Psoas muscle (tissue), 7 donors: ENCODE measurements at regions not wholly inside any gene's neighbourhood (a gene's known extent, or its start where the extent isn't known, plus 50 kb on each side); places are given as distances from the start of the nearest gene placed in this dataset.

Experiments used
- ATAC-seq, 4 donors: fragments of 200-7000 bp; cut with Tn5 transposase; one replicate each; pipeline ENCODE4 v1.9.1; 2020; ENCODE audit warnings: moderate library complexity in 3 of 4, mild to moderate bottlenecking in 2 of 4
- DNase-seq, 2 donors: peaks; one replicate each; pipeline ENCODE4 v3.0.0-alpha.2; 2020
- H3K27ac ChIP-seq: fragments of 200-600 bp; one replicate; pipeline ENCODE4 v1.8.0; 2022
- H3K27me3 ChIP-seq, 3 donors: fragments of 200-600 bp in 1 of 3; one replicate each; pipeline versions ENCODE4 v1.6.1 to v1.8.0; 2013 to 2022; ENCODE audit warnings: low read length in 2 of 3, mild to moderate bottlenecking in 2 of 3, moderate library complexity in 1 of 3; ENCODE audit not compliant: insufficient read depth in 3 of 3
- H3K36me3 ChIP-seq, 2 donors: fragments of 200-600 bp in 1 of 2; one replicate each; pipeline versions ENCODE4 v1.6.1 to v1.8.0; 2013 to 2022; ENCODE audit warnings: low read depth in 1 of 2, mild to moderate bottlenecking in 1 of 2, moderate library complexity in 1 of 2; ENCODE audit not compliant: insufficient read depth in 1 of 2
- H3K4me1 ChIP-seq: fragments of 200-600 bp; one replicate; pipeline ENCODE4 v1.8.0; 2022
- H3K4me3 ChIP-seq: fragments of 200-600 bp; one replicate; pipeline ENCODE4 v1.8.0; 2022; ENCODE audit warnings: mild to moderate bottlenecking
- H3K9me3 ChIP-seq: fragments of 200-600 bp; one replicate; pipeline ENCODE4 v1.8.0; 2022
- WGBS, 3 donors: extraction: QIAGEN DNeasy Blood & Tissue Kit; methylation state at CpG; one replicate each; pipeline versions ENCODE4 v1.1.6 to v1.1.7; 2013; 5-methylcytosine and 5-hydroxymethylcytosine counted together
- intact Hi-C, 2 donors: fragments of 100-400 bp; cut with DNase I; formaldehyde crosslinking; loops; one replicate each; pipeline versions ENCODE4 v1.11.0 to v1.14.2; 2022
- TF ChIP-seq, protein P1 (sequence below): fragments of 200-600 bp; IDR thresholded peaks from one replicate; pipeline ENCODE4 v1.8.0; 2022; ENCODE audit warnings: antibody characterized with exemption
- donor health status: healthy with polysubstance abuse.
- donor health status: DM: no; HTN: no; CAD: no; lungs with moderate emphysema.
- donor health status: Bipolar disorder and iron deficiency.
- donor health status: healthy.
- donor health status: DM: yes; HTN: yes; CAD: no.
- donor health status: DM: no; HTN: no; CAD: no.
- donor health status: DM: yes; HTN: yes; CAD: no.

DNA sequence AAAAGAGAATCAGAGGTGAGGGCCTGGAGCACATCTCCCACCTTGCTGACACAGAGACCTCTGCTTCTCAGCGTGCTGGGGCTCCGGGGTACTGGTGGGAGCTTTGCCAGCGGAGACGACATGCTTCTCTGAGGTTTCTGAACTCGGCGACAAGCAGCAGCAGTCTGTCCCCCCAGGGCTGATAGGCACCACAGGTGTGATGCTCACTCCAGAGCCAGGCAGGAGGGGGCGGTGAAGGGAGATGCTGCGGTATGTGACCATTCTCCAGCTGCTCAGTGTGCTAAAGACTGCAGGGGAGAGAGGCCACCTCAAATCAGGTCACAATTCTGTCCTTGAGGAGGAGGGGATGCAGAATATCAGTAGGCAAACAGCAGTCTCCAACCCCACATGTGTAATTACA lies 219.9 kb downstream of the ALDH8A1 start:
- no peak for DNase-seq
- TF ChIP-seq, protein P1, sequence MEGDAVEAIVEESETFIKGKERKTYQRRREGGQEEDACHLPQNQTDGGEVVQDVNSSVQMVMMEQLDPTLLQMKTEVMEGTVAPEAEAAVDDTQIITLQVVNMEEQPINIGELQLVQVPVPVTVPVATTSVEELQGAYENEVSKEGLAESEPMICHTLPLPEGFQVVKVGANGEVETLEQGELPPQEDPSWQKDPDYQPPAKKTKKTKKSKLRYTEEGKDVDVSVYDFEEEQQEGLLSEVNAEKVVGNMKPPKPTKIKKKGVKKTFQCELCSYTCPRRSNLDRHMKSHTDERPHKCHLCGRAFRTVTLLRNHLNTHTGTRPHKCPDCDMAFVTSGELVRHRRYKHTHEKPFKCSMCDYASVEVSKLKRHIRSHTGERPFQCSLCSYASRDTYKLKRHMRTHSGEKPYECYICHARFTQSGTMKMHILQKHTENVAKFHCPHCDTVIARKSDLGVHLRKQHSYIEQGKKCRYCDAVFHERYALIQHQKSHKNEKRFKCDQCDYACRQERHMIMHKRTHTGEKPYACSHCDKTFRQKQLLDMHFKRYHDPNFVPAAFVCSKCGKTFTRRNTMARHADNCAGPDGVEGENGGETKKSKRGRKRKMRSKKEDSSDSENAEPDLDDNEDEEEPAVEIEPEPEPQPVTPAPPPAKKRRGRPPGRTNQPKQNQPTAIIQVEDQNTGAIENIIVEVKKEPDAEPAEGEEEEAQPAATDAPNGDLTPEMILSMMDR = no peak
- intact Hi-C loops = no loop called here
- Histone ChIP-seq H3K4me3 (no peak overlapping the region), H3K27me3 (no peaks in the 10 kb centered on the region), H3K9me3 (no peaks in the 10 kb centered on the region), H3K27ac (no peak overlapping the region), H3K36me3 (no peaks in the 10 kb centered on the region), H3K4me1 (no peaks in the 10 kb centered on the region)
- ATAC-seq = no peak
- 62 to 77% (median 65%) methylated on average over 8 of the region's 8 CpGs for WGBS, 3 donors

DNA sequence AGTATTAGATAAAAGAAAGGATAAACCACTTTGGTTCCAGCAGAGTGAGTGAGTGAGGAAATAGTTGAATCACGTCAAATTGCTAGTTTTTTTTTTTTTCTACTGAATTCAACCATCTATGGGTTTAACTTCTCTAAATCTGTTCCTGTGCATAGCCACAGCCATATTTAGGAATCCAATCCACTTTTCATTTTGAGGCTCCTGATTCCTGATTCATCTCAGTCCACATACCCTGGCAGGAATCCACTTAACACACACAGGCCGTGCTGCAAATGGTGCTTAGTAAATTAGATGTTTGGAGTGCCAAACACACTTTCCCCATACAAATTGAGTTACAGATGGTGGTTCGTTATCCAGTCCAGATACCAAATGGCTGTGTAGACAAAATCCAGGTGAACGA lies 220.3 kb downstream of the ALDH8A1 start:
- WGBS, 3 donors = 56 to 73% (median 56%) methylated on average over 4 of the region's 4 CpGs
- H3K4me3 ChIP-seq = no peak overlapping the region
- DNase-seq (no peak), ATAC-seq (no peak)
- intact Hi-C loops = no loop called here
- no peak overlapping the region for H3K27ac ChIP-seq
- H3K4me1 ChIP-seq = no peaks in the 10 kb centered on the region
- no peaks in the 10 kb centered on the region for H3K36me3 ChIP-seq
- H3K27me3 ChIP-seq = no peaks in the 10 kb centered on the region
- no peaks in the 10 kb centered on the region for H3K9me3 ChIP-seq
- TF ChIP-seq, protein P1 = no peak

DNA sequence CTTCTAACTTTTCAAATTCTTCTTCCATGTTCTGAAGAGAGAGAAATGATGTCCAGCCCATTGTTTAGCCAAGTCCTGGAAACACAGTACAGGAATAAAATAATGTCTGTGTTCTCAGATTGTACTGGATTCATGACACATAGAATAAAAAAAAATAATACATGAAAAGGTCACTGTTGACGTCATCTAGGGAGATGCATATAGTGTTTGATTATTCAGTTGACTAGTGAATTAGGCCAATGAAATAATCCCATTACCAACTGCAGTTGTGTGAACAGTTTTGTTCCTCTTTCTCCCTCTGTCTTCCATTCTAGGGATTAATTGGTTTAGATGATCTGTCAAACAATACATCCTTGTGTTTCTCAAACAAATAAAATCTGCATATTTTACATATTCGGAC lies 222.8 kb downstream of the ALDH8A1 start:
- 89 to 91% (median 89%) methylated on average over 2 of the region's 2 CpGs for WGBS, 3 donors
- TF ChIP-seq, protein P1 = no peak
- intact Hi-C loops = no loop called here

DNA sequence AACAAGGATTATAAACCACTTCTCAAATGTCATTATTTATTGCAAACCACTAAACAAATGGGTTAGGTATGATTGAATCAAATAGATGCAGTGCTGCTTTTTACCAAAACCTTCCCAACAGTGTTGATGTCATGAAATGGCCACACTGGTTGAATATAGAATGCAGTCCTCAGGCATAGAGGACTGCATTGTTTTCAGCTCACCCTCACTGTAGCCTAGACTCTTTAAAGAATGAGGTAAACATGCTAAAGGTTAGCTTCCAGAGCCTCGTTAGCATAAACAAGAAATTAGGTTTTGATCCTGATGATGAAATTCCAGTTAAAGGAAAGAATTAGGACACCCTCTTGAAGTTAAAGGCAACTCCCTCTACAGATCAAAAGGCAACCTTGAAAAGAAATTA lies 224.3 kb downstream of the ALDH8A1 start:
- Histone ChIP-seq H3K9me3 (no peaks in the 10 kb centered on the region), H3K36me3 (no peaks in the 10 kb centered on the region), H3K4me3 (no peak overlapping the region), H3K27me3 (no peaks in the 10 kb centered on the region), H3K27ac (no peak overlapping the region), H3K4me1 (no peaks in the 10 kb centered on the region)
- TF ChIP-seq, protein P1 = no peak
- intact Hi-C loops = no loop called here
- no peak for ATAC-seq
- 91 to 99% (median 98%) methylated on average over 1 of the region's 1 CpG for WGBS, 3 donors
- DNase-seq = no peak

More for the DNA sequence above, 222.8 kb downstream of the ALDH8A1 start:
- no peak overlapping the region for H3K4me3 ChIP-seq
- H3K9me3 ChIP-seq = no peaks in the 10 kb centered on the region
- H3K36me3 ChIP-seq = no peaks in the 10 kb centered on the region
- no peaks in the 10 kb centered on the region for H3K4me1 ChIP-seq
- no peak overlapping the region for H3K27ac ChIP-seq
- no peak for DNase-seq
- H3K27me3 ChIP-seq = no peaks in the 10 kb centered on the region
- no peak for ATAC-seq

DNA sequence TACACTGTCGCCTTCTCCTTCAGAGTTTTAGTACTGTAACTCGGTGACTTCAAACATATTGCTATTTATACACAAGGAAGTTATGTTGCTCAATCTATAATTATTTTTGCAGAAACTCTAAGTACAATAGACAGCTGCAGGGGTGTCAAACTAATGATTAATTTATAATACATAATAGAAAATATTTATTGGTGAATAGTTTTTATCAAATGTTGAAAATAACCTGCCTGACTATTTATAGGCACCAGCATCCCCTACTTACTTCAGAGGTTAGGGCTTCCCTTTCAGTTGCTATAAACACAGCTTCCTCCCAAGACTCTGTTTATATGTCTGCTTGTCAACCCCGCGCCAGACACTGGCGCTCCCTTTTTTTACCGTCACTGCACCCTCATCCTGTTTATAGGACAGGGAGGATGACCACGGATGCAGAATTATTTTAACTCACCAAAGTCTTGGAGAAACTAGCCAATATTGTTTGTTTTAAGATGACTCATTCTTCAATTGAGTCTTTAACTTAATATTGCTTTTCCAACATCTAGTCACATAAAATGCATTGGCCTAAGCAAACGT lies 225.0 kb downstream of the ALDH8A1 start:
- ATAC-seq (no peak), DNase-seq (no peak)
- TF ChIP-seq, protein P1 = no peak
- Histone ChIP-seq H3K27ac (no peak overlapping the region), H3K36me3 (no peaks in the 10 kb centered on the region), H3K27me3 (no peaks in the 10 kb centered on the region), H3K4me3 (no peak overlapping the region), H3K9me3 (no peaks in the 10 kb centered on the region), H3K4me1 (peaks cover 3% of the 10 kb centered on the region)
- 57 to 71% (median 57%) methylated on average over 8 of the region's 8 CpGs for WGBS, 3 donors
- intact Hi-C loops = no loop called here
